ENCODE measurements at regions not wholly inside any gene's neighbourhood (a gene's known extent, or its start where the extent isn't known, plus 50 kb on each side); places are given as distances from the start of the nearest gene placed in this dataset.

DNA sequence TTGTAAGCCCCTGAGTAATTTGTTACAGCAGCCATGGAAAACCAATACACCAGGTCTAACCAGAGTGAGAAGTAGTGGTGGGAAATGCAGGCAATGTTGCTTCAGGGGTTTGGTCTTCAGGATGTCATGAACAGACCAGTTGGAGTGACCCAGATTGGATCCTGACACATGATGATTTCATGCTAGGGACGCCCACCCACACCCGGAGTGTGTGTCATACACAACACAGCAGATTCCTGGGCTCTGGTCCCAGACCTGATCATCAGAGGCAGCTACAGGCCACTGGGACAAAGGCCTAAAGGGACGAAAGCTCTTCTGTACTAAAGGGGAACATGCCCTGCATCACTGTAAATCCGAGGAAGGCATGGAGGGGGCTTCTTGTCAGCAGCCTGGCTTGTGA lies 194.2 kb downstream of the NSG2 start:
- no peak overlapping the region for H3K4me3 ChIP-seq (ENCODE audit: low read depth, low read length)
- no peak for TF ChIP-seq CTCF (IDR thresholded peaks at IDR 0.05; ENCODE audit: low read depth, low read length, missing control alignments)
- DNase-seq (ENCODE audit: low read depth), result no peak

DNA sequence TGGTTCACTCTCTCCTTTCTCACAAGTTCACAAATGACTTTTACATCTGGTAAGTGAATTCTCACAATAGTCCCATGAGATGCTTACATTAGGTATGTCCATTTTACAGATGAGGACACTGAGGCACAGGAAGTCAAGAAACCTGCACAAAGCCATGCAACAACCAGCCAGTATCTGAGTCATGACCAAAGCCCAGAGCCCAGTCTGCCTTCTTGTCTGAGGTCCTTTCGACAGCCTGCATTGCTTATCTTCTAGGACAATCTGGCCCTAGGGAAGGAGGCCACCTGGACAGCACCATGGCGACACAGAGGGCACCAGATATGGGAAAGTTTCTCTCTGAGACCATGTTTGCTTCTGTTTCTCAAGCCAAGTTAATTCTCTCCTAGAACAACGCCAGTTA lies 197.1 kb downstream of the NSG2 start:
- DNase-seq (ENCODE audit: low read depth), result no peak
- no peak overlapping the region for H3K4me3 ChIP-seq (ENCODE audit: low read depth, low read length)

DNA sequence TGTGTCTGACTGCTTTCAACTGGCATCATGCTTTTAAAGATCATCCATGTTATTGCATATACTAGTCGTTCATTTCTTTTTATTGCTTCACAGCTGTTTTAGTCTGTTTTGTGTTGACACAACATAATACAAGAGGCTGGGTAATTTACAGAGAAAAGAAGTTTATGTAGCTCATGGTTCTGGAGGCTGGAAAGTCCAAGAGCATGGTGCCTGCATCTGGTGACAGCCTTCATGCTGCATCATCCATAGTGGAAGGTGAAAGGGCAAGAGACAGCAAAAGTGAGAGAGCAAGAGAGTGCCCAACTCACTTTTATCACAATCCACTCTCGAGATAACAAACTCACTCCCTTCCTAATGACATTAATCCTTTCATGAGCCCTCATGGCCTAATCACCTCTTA lies 198.4 kb downstream of the NSG2 start:
- H3K4me3 ChIP-seq (ENCODE audit: low read depth, low read length), result no peak overlapping the region
- no peak for DNase-seq (ENCODE audit: low read depth)
- no peak for TF ChIP-seq CTCF (IDR thresholded peaks at IDR 0.05; ENCODE audit: low read depth, low read length, missing control alignments)

More for the DNA sequence above, 197.1 kb downstream of the NSG2 start:
- TF ChIP-seq CTCF (IDR thresholded peaks at IDR 0.05; ENCODE audit: low read depth, low read length, missing control alignments), result no peak

DNA sequence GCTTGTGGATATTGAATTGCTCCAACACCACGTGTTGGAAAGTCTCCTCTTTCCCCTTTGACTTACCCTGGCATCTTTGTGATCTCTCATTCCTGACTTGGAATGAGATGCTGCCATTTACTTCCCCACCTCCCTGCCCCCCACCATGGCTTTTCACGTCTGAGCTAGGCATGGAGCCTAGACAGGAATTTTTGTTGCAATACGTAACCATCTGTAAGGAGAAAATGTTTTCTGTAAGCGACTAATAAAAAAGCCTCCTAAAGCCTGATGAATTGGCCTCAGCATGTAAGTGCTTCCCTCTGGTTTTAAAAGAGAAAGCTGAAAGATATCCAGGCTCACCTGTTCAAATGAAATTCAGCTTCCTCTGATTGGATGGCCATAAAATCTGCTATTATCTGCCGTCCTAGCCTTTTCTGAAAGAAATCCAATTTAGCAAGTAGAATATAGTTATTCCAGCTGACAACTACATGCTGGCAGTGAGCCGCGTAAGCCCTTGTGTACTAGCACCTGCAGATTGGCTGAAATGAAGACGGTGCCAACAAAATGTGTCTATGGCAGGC lies 200.1 kb downstream of the NSG2 start:
- DNase-seq (ENCODE audit: low read depth), result no peak
- TF ChIP-seq CTCF (IDR thresholded peaks at IDR 0.05; ENCODE audit: low read depth, low read length, missing control alignments), result no peak
- H3K4me3 ChIP-seq (ENCODE audit: low read depth, low read length), result no peak overlapping the region

DNA sequence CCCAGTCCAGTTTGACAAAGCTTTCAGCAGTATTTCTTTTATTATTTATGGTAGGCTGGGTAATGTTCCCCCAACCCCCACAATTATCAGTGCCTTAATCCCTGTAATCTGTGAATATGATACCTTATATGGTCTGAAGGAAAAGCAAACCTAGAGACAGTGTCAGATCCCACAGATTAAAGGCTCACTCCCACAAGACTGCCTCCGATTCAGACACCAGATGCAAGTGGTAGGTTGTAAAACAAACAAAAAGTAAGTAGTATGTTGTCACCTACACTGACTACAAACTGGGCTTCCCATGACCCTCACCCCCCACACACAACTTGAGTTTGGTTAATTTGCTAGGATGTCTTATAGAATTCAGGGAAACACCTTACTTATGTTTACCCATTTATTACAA lies 201.2 kb downstream of the NSG2 start:
- no peak for TF ChIP-seq CTCF (IDR thresholded peaks at IDR 0.05; ENCODE audit: low read depth, low read length, missing control alignments)
- no peak overlapping the region for H3K4me3 ChIP-seq (ENCODE audit: low read depth, low read length)
- DNase-seq (ENCODE audit: low read depth), result no peak

DNA sequence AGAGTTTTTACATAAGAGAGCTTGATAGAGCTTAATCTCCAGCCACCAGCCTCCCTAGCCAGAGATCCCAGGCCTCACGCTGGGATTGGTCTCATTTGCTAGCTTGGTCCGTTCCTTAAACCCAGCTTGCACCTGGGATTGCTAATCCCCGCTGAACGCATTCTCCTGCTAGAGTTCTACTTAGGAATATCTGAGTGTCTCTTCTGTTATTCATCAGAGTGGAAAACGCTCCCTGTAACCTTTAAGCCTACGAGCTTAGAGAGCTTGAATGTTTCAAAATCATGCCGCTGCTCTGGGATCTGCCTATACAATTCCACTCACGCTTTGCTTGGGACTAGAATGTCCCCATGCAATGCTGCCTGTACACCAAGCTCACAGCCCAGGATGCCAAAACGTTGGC lies 201.8 kb downstream of the NSG2 start:
- no peak for TF ChIP-seq CTCF (IDR thresholded peaks at IDR 0.05; ENCODE audit: low read depth, low read length, missing control alignments)
- DNase-seq (ENCODE audit: low read depth), result no peak
- H3K4me3 ChIP-seq (ENCODE audit: low read depth, low read length), result no peak overlapping the region

- H3K4me3 ChIP-seq (ENCODE audit: low read depth, low read length), result no peak overlapping the region
- no peak for DNase-seq (ENCODE audit: low read depth)
- TF ChIP-seq CTCF (IDR thresholded peaks at IDR 0.05; ENCODE audit: low read depth, low read length, missing control alignments), result no peak
Observed at GRCh38 chr5:174251305-174252000, 205.9 kb downstream of the NSG2 start.

All from GM12864 (cell line).